ENCODE measurements at regions not wholly inside any gene's neighbourhood (a gene's known extent, or its start where the extent isn't known, plus 50 kb on each side); places are given as distances from the start of the nearest gene placed in this dataset.

DNA sequence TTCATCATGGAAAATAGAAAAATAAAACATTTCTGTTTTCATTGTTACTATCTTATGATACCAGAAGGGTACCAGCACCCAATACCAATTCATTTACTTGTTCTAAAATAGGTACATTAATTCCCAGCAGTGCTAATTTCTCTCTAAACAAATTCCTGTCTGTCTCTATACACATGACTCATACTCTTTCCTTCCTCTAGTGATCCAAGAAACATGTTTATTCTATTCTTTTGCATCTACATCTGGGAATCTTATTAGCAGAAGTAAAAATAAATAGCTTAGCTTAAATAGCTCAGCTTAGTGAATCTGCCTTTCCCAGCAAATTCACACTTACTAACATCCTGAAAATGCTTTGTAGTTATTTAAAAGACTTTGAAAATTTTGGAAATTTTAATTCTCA lies 84.5 kb upstream of the MAPRE2 start:
- Histone ChIP-seq H3K4me1 (ENCODE audit: insufficient read depth, insufficient read length) (no peaks in the 10 kb centered on the region), H3K9ac (ENCODE audit: insufficient read length, low read depth) (no peak overlapping the region), H3K36me3 (ENCODE audit: insufficient read depth, insufficient read length, low read length) (no peaks in the 10 kb centered on the region), H3K4me3 (ENCODE audit: insufficient read length, low read depth) (no peak overlapping the region), H3K27me3 (ENCODE audit: insufficient read depth, insufficient read length) (no peaks in the 10 kb centered on the region), H3K9me3 (ENCODE audit: insufficient read depth, low read length) (no peaks in the 10 kb centered on the region)
- no peak for TF ChIP-seq SUZ12 (IDR thresholded peaks at IDR 0.05; ENCODE audit: extremely low read depth, insufficient read depth, insufficient read length)
- no peak for TF ChIP-seq ZNF274 (IDR thresholded peaks at IDR 0.05; ENCODE audit: low read depth, low read length)
- TF ChIP-seq YY1 (IDR thresholded peaks at IDR 0.05; ENCODE audit: insufficient read depth, insufficient read length): no peak
- no peak for DNase-seq (ENCODE audit: low read depth, low spot score)

DNA sequence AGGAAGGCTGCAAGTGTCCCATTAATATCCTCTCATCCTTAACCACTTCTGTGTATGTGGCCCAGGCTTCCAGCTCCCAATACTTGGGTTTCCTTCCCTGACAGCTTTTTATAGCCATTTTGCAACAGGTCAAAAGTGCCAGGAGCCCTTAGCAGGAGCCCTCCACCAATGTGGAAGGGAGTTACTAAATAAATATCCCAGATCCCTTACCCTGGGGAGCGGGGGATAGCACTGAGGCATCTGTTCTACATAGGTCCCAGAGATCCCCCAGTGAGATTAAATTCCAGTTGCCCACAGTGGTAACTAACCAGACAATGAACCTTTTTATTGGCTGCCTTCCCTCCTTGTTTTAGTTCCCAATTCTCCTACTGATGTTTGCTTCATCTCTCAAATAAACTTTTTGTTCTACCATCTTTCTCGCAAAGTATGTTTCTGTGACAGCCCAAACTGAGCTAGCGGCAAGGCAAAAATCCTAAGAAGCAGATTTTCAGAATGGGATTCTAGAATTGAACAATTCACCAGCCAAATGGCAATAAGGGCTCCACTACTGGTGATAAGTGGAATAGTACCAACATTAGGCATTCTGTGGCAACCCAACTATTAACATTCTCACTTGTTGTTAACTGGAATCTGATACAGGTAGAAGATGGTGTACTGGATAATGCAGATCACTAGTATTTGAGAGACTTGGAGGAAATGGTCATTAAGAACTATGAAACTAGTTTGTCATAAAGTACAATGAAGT lies 83.9 kb upstream of the MAPRE2 start:
- H3K9me3 ChIP-seq (ENCODE audit: insufficient read depth, low read length): no peaks in the 10 kb centered on the region
- no peak for DNase-seq (ENCODE audit: low read depth, low spot score)
- H3K4me1 ChIP-seq (ENCODE audit: insufficient read depth, insufficient read length): no peaks in the 10 kb centered on the region
- no peaks in the 10 kb centered on the region for H3K36me3 ChIP-seq (ENCODE audit: insufficient read depth, insufficient read length, low read length)
- no peak overlapping the region for H3K4me3 ChIP-seq (ENCODE audit: insufficient read length, low read depth)
- no peaks in the 10 kb centered on the region for H3K27me3 ChIP-seq (ENCODE audit: insufficient read depth, insufficient read length)
- no peak for TF ChIP-seq SUZ12 (IDR thresholded peaks at IDR 0.05; ENCODE audit: extremely low read depth, insufficient read depth, insufficient read length)
- TF ChIP-seq YY1 (IDR thresholded peaks at IDR 0.05; ENCODE audit: insufficient read depth, insufficient read length): no peak
- no peak for TF ChIP-seq ZNF274 (IDR thresholded peaks at IDR 0.05; ENCODE audit: low read depth, low read length)
- no peak overlapping the region for H3K9ac ChIP-seq (ENCODE audit: insufficient read length, low read depth)

DNA sequence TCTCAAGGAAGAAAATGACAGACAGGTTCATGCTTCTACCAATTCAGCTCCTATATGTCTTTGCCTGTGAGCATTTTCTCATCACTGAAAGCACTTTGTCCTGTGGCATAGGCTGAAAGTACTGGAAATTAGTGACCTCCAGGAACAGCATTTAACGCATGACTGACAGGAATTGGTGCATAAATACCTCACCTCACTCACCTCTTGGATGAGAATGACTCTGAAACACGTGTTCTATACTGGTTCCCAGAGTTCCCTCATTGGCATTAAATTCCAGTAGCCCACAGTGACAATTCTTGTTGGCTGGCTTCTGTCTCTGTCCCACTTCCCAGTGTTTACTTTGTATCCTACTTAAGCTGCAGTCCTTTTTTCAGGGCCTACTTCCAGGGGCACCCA lies 83.4 kb upstream of the MAPRE2 start:
- no peaks in the 10 kb centered on the region for H3K27me3 ChIP-seq (ENCODE audit: insufficient read depth, insufficient read length)
- no peak overlapping the region for H3K4me3 ChIP-seq (ENCODE audit: insufficient read length, low read depth)
- no peaks in the 10 kb centered on the region for H3K36me3 ChIP-seq (ENCODE audit: insufficient read depth, insufficient read length, low read length)
- no peak for DNase-seq (ENCODE audit: low read depth, low spot score)
- no peaks in the 10 kb centered on the region for H3K9me3 ChIP-seq (ENCODE audit: insufficient read depth, low read length)
- H3K9ac ChIP-seq (ENCODE audit: insufficient read length, low read depth): no peak overlapping the region
- TF ChIP-seq SUZ12 (IDR thresholded peaks at IDR 0.05; ENCODE audit: extremely low read depth, insufficient read depth, insufficient read length): no peak
- no peak for TF ChIP-seq ZNF274 (IDR thresholded peaks at IDR 0.05; ENCODE audit: low read depth, low read length)
- TF ChIP-seq YY1 (IDR thresholded peaks at IDR 0.05; ENCODE audit: insufficient read depth, insufficient read length): no peak
- H3K4me1 ChIP-seq (ENCODE audit: insufficient read depth, insufficient read length): no peaks in the 10 kb centered on the region

GRCh38 chr18:34959211-34959829 lies 81.9 kb upstream of the MAPRE2 start:
- Histone ChIP-seq H3K4me3 (ENCODE audit: insufficient read length, low read depth) (no peak overlapping the region), H3K4me1 (ENCODE audit: insufficient read depth, insufficient read length) (no peaks in the 10 kb centered on the region)
- no peak for TF ChIP-seq SUZ12 (IDR thresholded peaks at IDR 0.05; ENCODE audit: extremely low read depth, insufficient read depth, insufficient read length)
- no peak for TF ChIP-seq ZNF274 (IDR thresholded peaks at IDR 0.05; ENCODE audit: low read depth, low read length)

DNA sequence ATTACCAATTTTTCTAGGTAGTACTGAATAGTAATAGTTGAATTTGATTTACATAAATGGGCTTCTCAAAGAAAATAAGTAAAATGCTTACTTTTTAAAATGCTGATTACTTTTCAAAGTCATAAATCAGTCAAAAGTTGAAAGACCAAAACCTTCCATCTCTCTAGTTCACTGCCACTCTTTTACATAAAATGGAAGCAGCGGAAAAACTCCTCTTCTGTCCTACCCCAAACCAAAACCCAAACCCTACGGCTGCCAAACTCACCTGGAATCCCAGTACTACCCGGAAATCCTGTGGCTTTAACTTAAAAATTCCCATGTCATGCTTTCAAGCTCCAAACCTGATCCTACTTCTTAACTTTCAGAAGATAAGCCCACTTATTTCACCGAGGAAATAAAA lies 81.2 kb upstream of the MAPRE2 start:
- H3K4me3 ChIP-seq (ENCODE audit: insufficient read length, low read depth): no peak overlapping the region
- DNase-seq (ENCODE audit: low read depth, low spot score): no peak
- H3K36me3 ChIP-seq (ENCODE audit: insufficient read depth, insufficient read length, low read length): no peaks in the 10 kb centered on the region
- no peaks in the 10 kb centered on the region for H3K9me3 ChIP-seq (ENCODE audit: insufficient read depth, low read length)
- TF ChIP-seq SUZ12 (IDR thresholded peaks at IDR 0.05; ENCODE audit: extremely low read depth, insufficient read depth, insufficient read length) (no peak), YY1 (IDR thresholded peaks at IDR 0.05; ENCODE audit: insufficient read depth, insufficient read length) (no peak), ZNF274 (IDR thresholded peaks at IDR 0.05; ENCODE audit: low read depth, low read length) (no peak)
- no peak overlapping the region for H3K9ac ChIP-seq (ENCODE audit: insufficient read length, low read depth)
- no peaks in the 10 kb centered on the region for H3K27me3 ChIP-seq (ENCODE audit: insufficient read depth, insufficient read length)
- no peaks in the 10 kb centered on the region for H3K4me1 ChIP-seq (ENCODE audit: insufficient read depth, insufficient read length)

More at GRCh38 chr18:34959211-34959829, 81.9 kb upstream of the MAPRE2 start:
- H3K27me3 ChIP-seq (ENCODE audit: insufficient read depth, insufficient read length): no peaks in the 10 kb centered on the region
- no peak for DNase-seq (ENCODE audit: low read depth, low spot score)
- H3K36me3 ChIP-seq (ENCODE audit: insufficient read depth, insufficient read length, low read length): no peaks in the 10 kb centered on the region
- no peaks in the 10 kb centered on the region for H3K9me3 ChIP-seq (ENCODE audit: insufficient read depth, low read length)
- H3K9ac ChIP-seq (ENCODE audit: insufficient read length, low read depth): no peak overlapping the region

GRCh38 chr18:34965108-34965507 lies 76.1 kb upstream of the MAPRE2 start:
- no peaks in the 10 kb centered on the region for H3K27me3 ChIP-seq (ENCODE audit: insufficient read depth, insufficient read length)
- H3K36me3 ChIP-seq (ENCODE audit: insufficient read depth, insufficient read length, low read length): no peaks in the 10 kb centered on the region
- H3K4me1 ChIP-seq (ENCODE audit: insufficient read depth, insufficient read length): no peaks in the 10 kb centered on the region
- DNase-seq (ENCODE audit: low read depth, low spot score): no peak
- no peak overlapping the region for H3K4me3 ChIP-seq (ENCODE audit: insufficient read length, low read depth)
- no peaks in the 10 kb centered on the region for H3K9me3 ChIP-seq (ENCODE audit: insufficient read depth, low read length)
- TF ChIP-seq ZNF274 (IDR thresholded peaks at IDR 0.05; ENCODE audit: low read depth, low read length) (no peak), SUZ12 (IDR thresholded peaks at IDR 0.05; ENCODE audit: extremely low read depth, insufficient read depth, insufficient read length) (no peak), YY1 (IDR thresholded peaks at IDR 0.05; ENCODE audit: insufficient read depth, insufficient read length) (no peak)
- no peak overlapping the region for H3K9ac ChIP-seq (ENCODE audit: insufficient read length, low read depth)

GRCh38 chr18:34965566-34965965 lies 75.6 kb upstream of the MAPRE2 start:
- H3K9ac ChIP-seq (ENCODE audit: insufficient read length, low read depth): no peak overlapping the region
- no peaks in the 10 kb centered on the region for H3K36me3 ChIP-seq (ENCODE audit: insufficient read depth, insufficient read length, low read length)
- DNase-seq (ENCODE audit: low read depth, low spot score): no peak
- no peak overlapping the region for H3K4me3 ChIP-seq (ENCODE audit: insufficient read length, low read depth)
- no peaks in the 10 kb centered on the region for H3K9me3 ChIP-seq (ENCODE audit: insufficient read depth, low read length)
- H3K4me1 ChIP-seq (ENCODE audit: insufficient read depth, insufficient read length): no peaks in the 10 kb centered on the region
- TF ChIP-seq ZNF274 (IDR thresholded peaks at IDR 0.05; ENCODE audit: low read depth, low read length) (no peak), SUZ12 (IDR thresholded peaks at IDR 0.05; ENCODE audit: extremely low read depth, insufficient read depth, insufficient read length) (no peak), YY1 (IDR thresholded peaks at IDR 0.05; ENCODE audit: insufficient read depth, insufficient read length) (no peak)
- no peaks in the 10 kb centered on the region for H3K27me3 ChIP-seq (ENCODE audit: insufficient read depth, insufficient read length)

All from NT2/D1 (cell line).